HL-60 (cell line): ENCODE measurements at regions not wholly inside any gene's neighbourhood (a gene's known extent, or its start where the extent isn't known, plus 50 kb on each side); places are given as distances from the start of the nearest gene placed in this dataset.

Source experiments
- DNase-seq, 2 experiments: peaks; one replicate each; pipeline ENCODE4 v3.0.0-alpha.2; 2010 to 2020; ENCODE audit warnings: low read depth in 1 of 2, low spot score in 1 of 2
- H3K27ac ChIP-seq: fragments of 250-450 bp; sonication (Bioruptor Pico); replicated peaks from 2 replicates; pipeline ENCODE4 v1.5.1; 2020; ENCODE audit warnings: mild to moderate bottlenecking, moderate library complexity
- H3K27me3 ChIP-seq: fragments of 250-450 bp; sonication (Bioruptor Pico); 2 replicates; pipeline ENCODE4 v1.5.1; 2021; ENCODE audit warnings: mild to moderate bottlenecking, moderate library complexity; ENCODE audit not compliant: insufficient read depth, poor library complexity, severe bottlenecking
- H3K4me3 ChIP-seq: replicated peaks from 2 replicates; pipeline ENCODE4 v1.5.1; 2011; ENCODE audit warnings: mild to moderate bottlenecking, control low read depth, low read length; ENCODE audit not compliant: insufficient read depth
- CTCF ChIP-seq: IDR thresholded peaks from one replicate; pipeline ENCODE4 v1.5.1; 2011; ENCODE audit warnings: low read length, control low read depth, inconsistent platforms; ENCODE audit not compliant: insufficient read depth
- GABPA ChIP-seq: IDR thresholded peaks from 2 replicates; pipeline ENCODE4 v1.6.1; 2012; ENCODE audit warnings: low read depth
- POLR2AphosphoS5 ChIP-seq: IDR thresholded peaks from 2 replicates; pipeline ENCODE4 v1.6.1; 2012; ENCODE audit warnings: low read depth
- REST ChIP-seq: IDR thresholded peaks from 2 replicates; pipeline ENCODE4 v1.6.1; 2012; ENCODE audit warnings: low read depth; ENCODE audit not compliant: insufficient replicate concordance
- SPI1 ChIP-seq: IDR thresholded peaks from 2 replicates; pipeline ENCODE4 v1.6.1; 2012; ENCODE audit warnings: low read depth, mild to moderate bottlenecking, borderline replicate concordance

GRCh38 chr13:50415428-50415827, 400.2 kb downstream of the KCNRG start:
- H3K4me3 ChIP-seq = no peak overlapping the region
- no peaks in the 10 kb centered on the region for H3K27me3 ChIP-seq
- TF ChIP-seq POLR2AphosphoS5 (no peak), GABPA (no peak), SPI1 (no peak), CTCF (no peak), REST (no peak)
- H3K27ac ChIP-seq = no peak overlapping the region
- no peak for DNase-seq

GRCh38 chr13:50417597-50417996, 402.4 kb downstream of the KCNRG start:
- Histone ChIP-seq H3K4me3 (no peak overlapping the region), H3K27me3 (no peaks in the 10 kb centered on the region), H3K27ac (no peak overlapping the region)
- TF ChIP-seq REST (no peak), CTCF (no peak), SPI1 (no peak)
- DNase-seq = no peak

- H3K27me3 ChIP-seq = no peaks in the 10 kb centered on the region
- no peak overlapping the region for H3K4me3 ChIP-seq
- no peak for TF ChIP-seq SPI1
- TF ChIP-seq REST = no peak
- TF ChIP-seq GABPA = no peak
- TF ChIP-seq CTCF = no peak
- no peak for TF ChIP-seq POLR2AphosphoS5
- no peak for DNase-seq
- H3K27ac ChIP-seq = no peak overlapping the region
Measured at GRCh38 chr13:50419331-50419865, 404.2 kb downstream of the KCNRG start.
